GM19438 (cell line): ENCODE measurements at regions not wholly inside any gene's neighbourhood (a gene's known extent, or its start where the extent isn't known, plus 50 kb on each side); places are given as distances from the start of the nearest gene placed in this dataset.

Source experiments
- ATAC-seq: cut with Tn5 transposase; IDR thresholded peaks from one replicate; pipeline ENCODE4 v1.9.1; 2021; ENCODE audit warnings: low read depth; ENCODE audit not compliant: unreplicated experiment

GRCh38 chr5:155481182-155481581 is 467.6 kb downstream of the KIF4B start:
- ATAC-seq: no peak

- ATAC-seq: no peak
Observed at GRCh38 chr5:155482428-155482827, 468.9 kb downstream of the KIF4B start.

GRCh38 chr5:155485386-155485785 is 471.8 kb downstream of the KIF4B start:
- no peak for ATAC-seq

GRCh38 chr5:155489949-155490348 is 476.4 kb downstream of the KIF4B start:
- ATAC-seq: no peak

DNA sequence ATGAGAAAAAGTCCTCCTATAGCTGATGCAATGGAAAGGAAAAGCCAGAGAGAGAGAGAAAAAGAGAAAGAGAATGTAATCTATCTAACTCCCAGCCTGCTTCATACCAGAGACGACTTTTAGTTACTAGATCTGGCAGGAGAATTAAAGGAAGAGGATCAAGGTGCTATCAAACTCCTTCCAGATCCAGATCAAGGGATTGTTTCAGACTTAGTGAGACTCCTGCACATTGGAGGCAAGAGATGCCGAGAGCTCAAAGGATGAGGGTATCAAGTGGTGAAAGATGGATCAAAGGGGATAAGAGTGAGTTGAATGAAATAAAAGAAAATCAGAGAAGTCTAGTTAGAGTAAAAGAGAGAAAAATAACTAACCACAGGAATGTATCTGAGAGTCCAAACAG is 478.6 kb downstream of the KIF4B start:
- no peak for ATAC-seq

- no peak for ATAC-seq
Observed at GRCh38 chr5:155504606-155505005, 491.1 kb downstream of the KIF4B start.

GRCh38 chr5:155507363-155507762 is 493.8 kb downstream of the KIF4B start:
- no peak for ATAC-seq

GRCh38 chr5:155508673-155509072 is 495.1 kb downstream of the KIF4B start:
- ATAC-seq: no peak

DNA sequence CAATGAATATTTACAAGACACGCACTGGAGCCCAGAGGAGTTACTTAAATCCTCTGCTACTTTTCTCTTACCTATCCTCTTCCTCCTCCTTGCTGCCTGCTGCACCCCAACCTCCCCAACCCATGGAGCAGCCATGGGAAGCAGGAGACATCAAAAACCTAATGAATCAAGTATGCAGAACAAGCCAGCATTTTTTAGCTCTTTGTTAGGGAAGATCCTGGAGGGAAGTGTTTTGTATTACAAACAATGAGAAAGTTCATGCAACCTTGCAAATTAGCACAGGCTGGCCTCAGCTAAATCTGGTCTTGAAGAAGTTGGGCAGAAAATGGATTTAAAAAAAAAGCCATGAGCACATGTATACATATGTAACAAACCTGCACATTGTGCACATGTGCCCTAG is 498.8 kb downstream of the KIF4B start:
- ATAC-seq: no peak

DNA sequence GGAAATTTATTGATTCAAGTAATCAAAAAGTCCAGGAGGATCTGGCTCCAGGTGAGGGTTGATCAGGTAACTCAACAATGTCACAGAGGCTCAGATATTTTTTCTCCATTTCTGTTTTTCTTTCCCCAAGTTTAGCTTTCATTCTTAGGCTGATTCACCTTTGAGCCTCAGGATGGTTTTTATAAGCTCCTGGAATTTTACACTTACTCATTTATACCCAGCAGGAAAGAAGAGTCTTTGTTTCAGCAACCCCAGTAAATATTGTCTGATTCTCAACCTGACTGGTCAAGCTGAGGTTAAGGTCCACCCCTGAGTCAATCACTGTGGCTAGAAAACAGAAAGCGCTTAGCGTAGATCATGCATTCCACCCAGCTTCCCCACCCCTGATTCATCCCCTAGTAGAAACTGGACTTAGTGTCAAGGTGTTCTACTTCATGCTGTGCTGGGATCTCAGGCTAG is 500.6 kb downstream of the KIF4B start:
- no peak for ATAC-seq

GRCh38 chr5:155522540-155522939 is 509.0 kb downstream of the KIF4B start:
- ATAC-seq: no peak

DNA sequence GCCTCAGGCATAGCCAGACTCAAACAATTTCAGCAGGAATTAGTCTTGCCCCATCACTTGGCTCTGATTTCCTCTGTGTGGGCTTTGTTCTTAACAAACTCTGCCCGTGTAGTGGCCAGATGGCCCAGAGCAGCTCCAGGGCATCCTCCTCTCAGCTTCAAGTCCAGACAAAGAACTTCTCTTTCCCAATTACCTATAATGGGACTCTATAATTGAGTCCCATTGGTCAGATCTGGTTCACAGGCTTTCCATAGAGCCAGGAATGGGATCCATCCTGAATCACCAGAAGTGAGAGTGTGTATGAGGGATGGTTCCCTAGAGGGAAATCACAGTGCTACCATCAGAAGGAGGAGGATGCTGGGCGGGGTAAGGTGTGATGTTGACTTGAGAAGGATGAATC is 515.8 kb downstream of the KIF4B start:
- ATAC-seq: no peak

DNA sequence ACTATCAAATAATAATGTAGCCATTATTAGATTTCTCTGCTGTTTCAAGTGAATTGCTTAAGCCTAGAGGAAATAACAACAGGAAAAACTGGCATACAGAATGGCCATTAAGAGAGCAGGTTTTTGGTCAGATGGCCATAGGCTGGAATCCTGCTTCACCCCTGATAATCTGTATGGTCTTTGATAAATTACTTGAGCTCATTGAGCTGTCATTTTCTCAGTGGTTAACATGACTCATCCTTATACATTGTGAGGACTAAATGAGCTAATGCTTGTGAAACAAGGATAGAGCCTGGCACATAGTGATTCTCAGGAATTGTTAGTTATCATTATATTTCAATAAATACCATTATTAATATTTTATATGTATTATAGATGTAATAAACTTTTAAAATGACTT is 516.5 kb downstream of the KIF4B start:
- ATAC-seq: no peak

GRCh38 chr5:155532621-155533311 is 519.2 kb downstream of the KIF4B start:
- ATAC-seq: no peak

GRCh38 chr5:155540000-155540595 is 526.5 kb downstream of the KIF4B start:
- ATAC-seq: no peak

DNA sequence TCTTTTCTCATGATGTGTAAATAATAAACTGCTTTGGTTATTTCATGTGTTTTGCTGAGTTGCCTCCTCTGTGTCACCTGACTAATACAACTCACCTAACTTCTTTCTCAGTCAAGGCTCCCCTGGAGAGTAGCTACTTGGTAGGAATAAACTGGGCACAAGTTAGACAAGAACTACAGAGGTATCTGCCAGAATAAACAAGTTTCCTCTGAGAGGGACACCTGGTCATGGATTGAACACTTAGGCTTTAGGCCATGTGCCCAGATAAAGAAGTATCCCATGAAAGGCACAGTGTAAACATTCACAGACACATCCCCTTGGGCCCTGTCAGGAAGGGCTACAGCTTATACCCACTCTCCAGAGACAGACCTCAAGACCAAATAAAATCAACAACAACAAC is 532.5 kb downstream of the KIF4B start:
- ATAC-seq: no peak

- no peak for ATAC-seq
Observed at GRCh38 chr5:155554500-155554899, 540.9 kb downstream of the KIF4B start.

- no peak for ATAC-seq
Observed at GRCh38 chr5:155556222-155556621, 542.7 kb downstream of the KIF4B start.

- no peak for ATAC-seq
Observed at GRCh38 chr5:155556700-155557099, 543.1 kb downstream of the KIF4B start.

- ATAC-seq: no peak
Observed at GRCh38 chr5:155562158-155562557, 548.6 kb downstream of the KIF4B start.

GRCh38 chr5:155564541-155564940 is 551.0 kb downstream of the KIF4B start:
- no peak for ATAC-seq

DNA sequence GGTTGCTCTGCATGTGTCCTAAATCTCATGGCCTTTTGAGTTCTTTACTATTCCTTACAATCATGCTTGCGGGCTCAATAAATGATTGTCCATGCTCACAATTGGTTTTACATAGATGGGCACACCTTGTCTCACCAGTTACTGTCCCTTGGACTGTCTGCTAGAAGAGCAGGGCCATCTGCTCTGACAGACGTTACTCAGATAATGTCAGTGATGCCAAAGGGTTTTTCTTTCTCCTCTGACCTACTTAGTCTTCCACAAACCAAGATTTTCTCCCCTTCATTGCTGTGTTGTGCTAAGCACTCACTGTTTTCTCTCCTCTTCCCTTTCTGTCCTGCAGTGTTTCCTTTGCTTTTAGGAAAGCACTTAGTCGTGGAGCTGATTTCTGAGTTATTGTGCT is 562.3 kb downstream of the KIF4B start:
- no peak for ATAC-seq
